ENCODE measurements at regions not wholly inside any gene's neighbourhood (a gene's known extent, or its start where the extent isn't known, plus 50 kb on each side); places are given as distances from the start of the nearest gene placed in this dataset.

GRCh38 chr11:80815752-80816453 lies 1375.1 kb upstream of the TENM4 start (continued):
- TF ChIP-seq, protein P1, sequence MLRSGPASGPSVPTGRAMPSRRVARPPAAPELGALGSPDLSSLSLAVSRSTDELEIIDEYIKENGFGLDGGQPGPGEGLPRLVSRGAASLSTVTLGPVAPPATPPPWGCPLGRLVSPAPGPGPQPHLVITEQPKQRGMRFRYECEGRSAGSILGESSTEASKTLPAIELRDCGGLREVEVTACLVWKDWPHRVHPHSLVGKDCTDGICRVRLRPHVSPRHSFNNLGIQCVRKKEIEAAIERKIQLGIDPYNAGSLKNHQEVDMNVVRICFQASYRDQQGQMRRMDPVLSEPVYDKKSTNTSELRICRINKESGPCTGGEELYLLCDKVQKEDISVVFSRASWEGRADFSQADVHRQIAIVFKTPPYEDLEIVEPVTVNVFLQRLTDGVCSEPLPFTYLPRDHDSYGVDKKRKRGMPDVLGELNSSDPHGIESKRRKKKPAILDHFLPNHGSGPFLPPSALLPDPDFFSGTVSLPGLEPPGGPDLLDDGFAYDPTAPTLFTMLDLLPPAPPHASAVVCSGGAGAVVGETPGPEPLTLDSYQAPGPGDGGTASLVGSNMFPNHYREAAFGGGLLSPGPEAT (IDR thresholded peaks at IDR 0.05; ENCODE audit: low read depth) = peak; percentile 87
- TF ChIP-seq TBL1XR1 (IDR thresholded peaks at IDR 0.05; ENCODE audit: low read depth, low read length) = no peak
- no peak for TF ChIP-seq KDM1A (IDR thresholded peaks at IDR 0.05; ENCODE audit: borderline replicate concordance)
- peak; percentile 87 for TF ChIP-seq MTA2 (IDR thresholded peaks at IDR 0.05; ENCODE audit: low read depth)
- TF ChIP-seq RELA (IDR thresholded peaks at IDR 0.05; ENCODE audit: borderline replicate concordance, partially characterized antibody) = no peak
- TF ChIP-seq, protein P2, sequence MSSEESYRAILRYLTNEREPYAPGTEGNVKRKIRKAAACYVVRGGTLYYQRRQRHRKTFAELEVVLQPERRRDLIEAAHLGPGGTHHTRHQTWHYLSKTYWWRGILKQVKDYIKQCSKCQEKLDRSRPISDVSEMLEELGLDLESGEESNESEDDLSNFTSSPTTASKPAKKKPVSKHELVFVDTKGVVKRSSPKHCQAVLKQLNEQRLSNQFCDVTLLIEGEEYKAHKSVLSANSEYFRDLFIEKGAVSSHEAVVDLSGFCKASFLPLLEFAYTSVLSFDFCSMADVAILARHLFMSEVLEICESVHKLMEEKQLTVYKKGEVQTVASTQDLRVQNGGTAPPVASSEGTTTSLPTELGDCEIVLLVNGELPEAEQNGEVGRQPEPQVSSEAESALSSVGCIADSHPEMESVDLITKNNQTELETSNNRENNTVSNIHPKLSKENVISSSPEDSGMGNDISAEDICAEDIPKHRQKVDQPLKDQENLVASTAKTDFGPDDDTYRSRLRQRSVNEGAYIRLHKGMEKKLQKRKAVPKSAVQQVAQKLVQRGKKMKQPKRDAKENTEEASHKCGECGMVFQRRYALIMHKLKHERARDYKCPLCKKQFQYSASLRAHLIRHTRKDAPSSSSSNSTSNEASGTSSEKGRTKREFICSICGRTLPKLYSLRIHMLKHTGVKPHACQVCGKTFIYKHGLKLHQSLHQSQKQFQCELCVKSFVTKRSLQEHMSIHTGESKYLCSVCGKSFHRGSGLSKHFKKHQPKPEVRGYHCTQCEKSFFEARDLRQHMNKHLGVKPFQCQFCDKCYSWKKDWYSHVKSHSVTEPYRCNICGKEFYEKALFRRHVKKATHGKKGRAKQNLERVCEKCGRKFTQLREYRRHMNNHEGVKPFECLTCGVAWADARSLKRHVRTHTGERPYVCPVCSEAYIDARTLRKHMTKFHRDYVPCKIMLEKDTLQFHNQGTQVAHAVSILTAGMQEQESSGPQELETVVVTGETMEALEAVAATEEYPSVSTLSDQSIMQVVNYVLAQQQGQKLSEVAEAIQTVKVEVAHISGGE (CRISPR knock-in tag; IDR thresholded peaks at IDR 0.05) = no peak
- no peak for TF ChIP-seq KLF5 (IDR thresholded peaks at IDR 0.05; ENCODE audit: partially characterized antibody)
- TF ChIP-seq WRNIP1 (IDR thresholded peaks at IDR 0.05; ENCODE audit: borderline replicate concordance, low read depth, low read length) = no peak
- no peak for TF ChIP-seq MXI1 (IDR thresholded peaks at IDR 0.05; ENCODE audit: low read depth, low read length)
- no peak for TF ChIP-seq NR2C1 (IDR thresholded peaks at IDR 0.05)
- TF ChIP-seq DPF2 (IDR thresholded peaks at IDR 0.05) = peak; percentile 87
- TF ChIP-seq HDAC6 (IDR thresholded peaks at IDR 0.05; ENCODE audit: unreplicated experiment) = no peak
- peak; percentile 95 for TF ChIP-seq SPI1 (IDR thresholded peaks at IDR 0.05; ENCODE audit: borderline replicate concordance, insufficient read depth, low read depth, low read length)
- TF ChIP-seq IRF3 (IDR thresholded peaks at IDR 0.05) = no peak
- no peak for TF ChIP-seq SREBF1 (IDR thresholded peaks at IDR 0.05; ENCODE audit: low read length)
- TF ChIP-seq RCOR1 (conservative IDR thresholded peaks at IDR 0.05; ENCODE audit: low read depth, low read length) = no peak
- TF ChIP-seq BHLHE40 (IDR thresholded peaks at IDR 0.05; ENCODE audit: borderline replicate concordance in 1 of 2, low read depth in 2 of 2, low read length in 1 of 2) = no peak
- no peak for TF ChIP-seq SIN3A (IDR thresholded peaks at IDR 0.05; ENCODE audit: low read depth, low read length)
- no peak for TF ChIP-seq PAX8 (IDR thresholded peaks at IDR 0.05)
- TF ChIP-seq NRF1 (conservative IDR thresholded peaks at IDR 0.05; ENCODE audit: low read depth, low read length) = no peak
- no peak for TF ChIP-seq HSF1 (IDR thresholded peaks at IDR 0.05; ENCODE audit: low read depth, low read length)
